Muscle layer of duodenum (tissue), 2 donors: ENCODE measurements at regions not wholly inside any gene's neighbourhood (a gene's known extent, or its start where the extent isn't known, plus 50 kb on each side); places are given as distances from the start of the nearest gene placed in this dataset.

ENCODE experiments used
- H3K27ac ChIP-seq: one replicate; pipeline ENCODE4 v1.7.0; 2013; ENCODE audit warnings: mild to moderate bottlenecking, low read length
- H3K27me3 ChIP-seq: one replicate; pipeline ENCODE4 v1.7.0; 2013; ENCODE audit warnings: low read depth, mild to moderate bottlenecking, control low read depth, low read length
- H3K36me3 ChIP-seq, 2 donors: one replicate each; pipeline ENCODE4 v1.7.0; 2013; ENCODE audit warnings: low read length in 2 of 2, control low read depth in 1 of 2, mild to moderate bottlenecking in 1 of 2; ENCODE audit not compliant: insufficient read depth in 2 of 2, control insufficient read depth in 1 of 2
- H3K4me1 ChIP-seq, 2 donors: one replicate each; pipeline ENCODE4 v1.7.0; 2013; ENCODE audit warnings: low read length in 2 of 2, mild to moderate bottlenecking in 2 of 2, control low read depth in 1 of 2, moderate library complexity in 1 of 2; ENCODE audit not compliant: insufficient read depth in 2 of 2, control insufficient read depth in 1 of 2
- H3K4me3 ChIP-seq, 2 donors: one replicate each; pipeline ENCODE4 v1.7.0; 2013; ENCODE audit warnings: low read length in 2 of 2, low read depth in 1 of 2, mild to moderate bottlenecking in 1 of 2
- H3K9me3 ChIP-seq, 2 donors: one replicate each; pipeline ENCODE4 v1.7.0; 2013; ENCODE audit warnings: low read length in 2 of 2, control low read depth in 1 of 2, mild to moderate bottlenecking in 1 of 2; ENCODE audit not compliant: control insufficient read depth in 1 of 2
- donor health status: healthy.

- Histone ChIP-seq H3K9me3 (no peaks in the 10 kb centered on the region), H3K4me3 (no peak overlapping the region), H3K27ac (no peak overlapping the region), H3K27me3 (no peaks in the 10 kb centered on the region), H3K36me3 (no peaks in the 10 kb centered on the region), H3K4me1 (no peaks in the 10 kb centered on the region)
Observed at GRCh38 chr6:44533421-44533820, 145.9 kb downstream of the CDC5L start.

DNA sequence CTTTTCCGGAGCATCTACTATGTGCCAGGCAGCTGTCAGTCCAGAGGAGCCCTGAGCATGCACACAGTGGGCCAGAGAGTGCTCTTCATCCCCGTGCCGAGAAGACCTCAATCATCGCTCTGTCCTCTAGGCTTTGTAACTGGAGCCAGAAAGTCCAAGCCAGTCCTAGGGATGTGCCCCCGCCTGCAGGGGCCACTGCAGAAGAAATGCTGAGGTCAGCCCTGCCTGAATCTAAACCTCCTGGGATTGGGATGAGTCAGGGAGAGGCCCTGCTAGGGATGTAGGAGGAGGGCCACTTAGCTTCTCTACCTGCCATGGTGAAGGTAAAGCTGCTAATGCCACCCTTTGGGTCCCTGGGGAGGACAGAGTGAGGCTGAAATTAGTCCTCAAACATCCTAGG is 146.8 kb downstream of the CDC5L start:
- Histone ChIP-seq H3K4me3 (no peak overlapping the region), H3K4me1 (no peaks in the 10 kb centered on the region), H3K27me3 (no peaks in the 10 kb centered on the region), H3K27ac (no peak overlapping the region), H3K36me3 (no peaks in the 10 kb centered on the region), H3K9me3 (no peaks in the 10 kb centered on the region)

DNA sequence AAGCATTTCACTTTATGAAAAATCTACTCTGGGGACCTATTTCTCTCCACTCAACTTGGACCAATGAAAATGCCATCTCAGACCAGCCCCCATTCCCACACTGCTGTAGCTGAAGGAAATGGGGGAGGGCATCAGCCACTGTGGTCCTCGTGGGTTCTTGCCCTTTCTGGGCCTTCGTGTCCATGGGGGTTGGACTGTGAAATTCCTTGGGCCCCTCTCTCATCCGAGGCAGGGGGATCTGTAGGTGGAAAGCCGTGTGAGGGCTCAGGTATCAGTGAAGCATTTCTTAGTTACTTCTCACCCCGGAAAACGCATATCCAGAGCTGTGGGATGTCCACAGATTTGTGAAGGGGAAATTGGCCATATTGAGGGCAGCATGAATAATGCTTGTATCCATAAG is 147.9 kb downstream of the CDC5L start:
- no peak overlapping the region for H3K4me3 ChIP-seq
- no peak overlapping the region for H3K27ac ChIP-seq
- no peaks in the 10 kb centered on the region for H3K36me3 ChIP-seq
- H3K27me3 ChIP-seq: no peaks in the 10 kb centered on the region
- no peaks in the 10 kb centered on the region for H3K9me3 ChIP-seq
- H3K4me1 ChIP-seq: no peaks in the 10 kb centered on the region

- no peak overlapping the region for H3K4me3 ChIP-seq
- no peak overlapping the region for H3K27ac ChIP-seq
- H3K4me1 ChIP-seq: no peaks in the 10 kb centered on the region
- H3K9me3 ChIP-seq: no peaks in the 10 kb centered on the region
- H3K27me3 ChIP-seq: no peaks in the 10 kb centered on the region
- no peaks in the 10 kb centered on the region for H3K36me3 ChIP-seq
Observed at GRCh38 chr6:44535967-44536366, 148.5 kb downstream of the CDC5L start.

DNA sequence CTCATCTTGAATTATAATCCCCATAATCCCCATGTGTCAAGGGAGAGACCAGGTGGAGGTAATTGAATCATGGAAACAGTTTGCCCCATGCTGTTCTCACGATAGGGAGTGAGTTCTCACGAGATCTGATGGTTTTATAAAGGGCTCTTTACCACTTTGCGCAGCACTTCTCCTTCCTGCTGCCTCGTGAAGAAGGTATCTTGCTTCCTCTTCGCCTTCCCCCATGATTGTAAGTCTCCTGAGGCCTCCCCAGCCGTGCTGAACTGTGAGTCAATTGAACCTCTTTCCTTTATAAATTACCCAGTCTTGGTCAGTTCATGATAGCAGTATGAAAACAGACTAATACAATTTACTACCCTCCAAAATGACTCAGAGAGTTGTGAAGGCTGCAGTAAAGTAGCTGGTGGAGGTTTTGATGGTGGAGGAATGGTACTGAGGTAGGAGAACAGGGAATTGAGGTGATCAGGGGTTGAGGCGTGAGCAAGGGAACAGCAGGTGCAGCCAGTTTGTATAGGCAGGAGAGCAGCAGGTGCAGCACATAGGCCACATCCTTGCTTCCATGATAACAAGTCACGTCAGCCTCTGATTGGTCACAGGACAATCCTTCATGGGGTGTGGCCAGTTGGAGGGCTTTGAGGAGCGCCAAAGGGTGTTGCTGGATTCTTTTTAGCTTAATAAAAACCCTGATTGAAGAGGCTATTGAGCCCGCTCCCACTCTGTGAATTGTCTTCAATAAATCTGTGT is 150.0 kb downstream of the CDC5L start:
- Histone ChIP-seq H3K36me3 (no peaks in the 10 kb centered on the region), H3K27me3 (no peaks in the 10 kb centered on the region), H3K4me1 (no peaks in the 10 kb centered on the region), H3K9me3 (no peaks in the 10 kb centered on the region), H3K27ac (no peak overlapping the region), H3K4me3 (no peak overlapping the region)

- no peak overlapping the region for H3K27ac ChIP-seq
- no peaks in the 10 kb centered on the region for H3K4me1 ChIP-seq
- H3K36me3 ChIP-seq: no peaks in the 10 kb centered on the region
- no peaks in the 10 kb centered on the region for H3K27me3 ChIP-seq
- H3K4me3 ChIP-seq: no peak overlapping the region
- no peaks in the 10 kb centered on the region for H3K9me3 ChIP-seq
Observed at GRCh38 chr6:44538131-44538806, 150.8 kb downstream of the CDC5L start.

DNA sequence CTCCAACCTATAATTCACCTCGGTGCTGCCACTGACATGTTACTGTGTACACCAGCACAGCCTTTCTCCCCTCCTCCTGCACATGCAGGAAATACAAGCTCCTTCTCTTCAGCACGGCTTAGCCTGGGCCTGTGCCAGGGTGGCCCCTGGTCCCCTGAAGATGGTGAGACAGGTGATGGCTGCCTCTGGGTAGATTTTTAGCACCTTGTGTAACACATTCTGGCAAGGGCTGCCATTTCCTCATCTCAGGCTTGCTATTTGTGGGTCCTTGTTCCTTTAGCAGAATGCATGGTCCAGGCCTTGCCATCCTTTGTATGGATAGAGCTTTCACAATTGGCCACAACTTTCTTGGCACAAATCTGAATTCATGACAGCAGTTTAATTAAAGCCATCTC is 151.3 kb downstream of the CDC5L start:
- no peaks in the 10 kb centered on the region for H3K27me3 ChIP-seq
- no peaks in the 10 kb centered on the region for H3K4me1 ChIP-seq
- H3K36me3 ChIP-seq: no peaks in the 10 kb centered on the region
- H3K4me3 ChIP-seq: no peak overlapping the region
- H3K9me3 ChIP-seq: no peaks in the 10 kb centered on the region
- no peak overlapping the region for H3K27ac ChIP-seq

- H3K27ac ChIP-seq: no peak overlapping the region
- no peaks in the 10 kb centered on the region for H3K9me3 ChIP-seq
- no peak overlapping the region for H3K4me3 ChIP-seq
- H3K4me1 ChIP-seq: no peaks in the 10 kb centered on the region
- H3K36me3 ChIP-seq: no peaks in the 10 kb centered on the region
- H3K27me3 ChIP-seq: no peaks in the 10 kb centered on the region
Observed at GRCh38 chr6:44539701-44540355, 152.3 kb downstream of the CDC5L start.

DNA sequence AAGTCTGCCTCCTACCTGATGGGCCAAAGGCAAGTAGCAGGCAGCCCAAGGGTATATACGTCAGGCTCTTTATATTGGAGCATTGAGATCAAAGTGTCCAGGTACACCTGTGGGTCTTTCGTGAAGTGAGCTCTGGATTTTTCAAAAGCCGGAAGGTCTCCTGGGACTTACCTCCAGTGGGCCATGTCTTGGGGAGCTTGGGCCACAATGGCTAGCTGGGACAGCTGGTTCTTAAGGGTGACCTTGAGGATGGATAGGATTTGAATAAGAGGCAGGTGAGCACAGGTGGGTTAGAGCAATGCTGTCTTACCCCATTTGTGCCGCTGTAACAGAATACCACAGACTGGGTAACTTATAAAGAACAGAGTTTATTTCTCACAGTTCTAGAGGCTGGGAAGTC is 153.4 kb downstream of the CDC5L start:
- Histone ChIP-seq H3K9me3 (no peaks in the 10 kb centered on the region), H3K27me3 (no peaks in the 10 kb centered on the region), H3K27ac (no peak overlapping the region), H3K4me3 (no peak overlapping the region), H3K36me3 (no peaks in the 10 kb centered on the region), H3K4me1 (no peaks in the 10 kb centered on the region)

- Histone ChIP-seq H3K27me3 (no peaks in the 10 kb centered on the region), H3K9me3 (no peaks in the 10 kb centered on the region), H3K4me3 (no peak overlapping the region), H3K36me3 (no peaks in the 10 kb centered on the region), H3K27ac (no peak overlapping the region), H3K4me1 (no peaks in the 10 kb centered on the region)
Observed at GRCh38 chr6:44542401-44543116, 155.1 kb downstream of the CDC5L start.

GRCh38 chr6:44543664-44544063 is 156.2 kb downstream of the CDC5L start:
- Histone ChIP-seq H3K4me3 (no peak overlapping the region), H3K9me3 (no peaks in the 10 kb centered on the region), H3K36me3 (no peaks in the 10 kb centered on the region), H3K27ac (no peak overlapping the region), H3K27me3 (no peaks in the 10 kb centered on the region), H3K4me1 (no peaks in the 10 kb centered on the region)
